ENCODE measurements at regions not wholly inside any gene's neighbourhood (a gene's known extent, or its start where the extent isn't known, plus 50 kb on each side); places are given as distances from the start of the nearest gene placed in this dataset.

- DNase-seq = no peak
These were observed 526.7 kb upstream of the CDH4 start for GRCh38 chr20:60725311-60725906.

DNA sequence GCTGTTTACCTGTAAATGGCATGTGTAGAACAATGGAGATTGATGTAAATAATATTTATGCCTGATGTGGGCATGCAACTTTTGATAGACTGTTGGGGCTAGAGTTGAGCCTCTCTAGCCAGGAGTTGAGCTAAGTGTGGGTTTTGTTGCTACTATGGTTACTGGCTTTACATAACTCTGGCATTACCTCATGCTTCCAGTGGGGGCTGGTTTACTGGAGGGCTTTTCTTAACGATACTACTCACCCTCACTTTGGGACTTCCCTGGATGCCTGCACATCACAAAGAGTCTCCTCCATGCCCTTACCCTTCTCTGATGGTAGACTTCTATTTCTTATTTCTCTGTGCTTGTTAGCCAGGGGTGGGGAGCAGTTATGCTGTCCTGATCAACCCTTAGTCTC is 524.6 kb upstream of the CDH4 start:
- no peak for DNase-seq

GRCh38 chr20:60728705-60729104 is 523.4 kb upstream of the CDH4 start:
- DNase-seq = no peak

DNA sequence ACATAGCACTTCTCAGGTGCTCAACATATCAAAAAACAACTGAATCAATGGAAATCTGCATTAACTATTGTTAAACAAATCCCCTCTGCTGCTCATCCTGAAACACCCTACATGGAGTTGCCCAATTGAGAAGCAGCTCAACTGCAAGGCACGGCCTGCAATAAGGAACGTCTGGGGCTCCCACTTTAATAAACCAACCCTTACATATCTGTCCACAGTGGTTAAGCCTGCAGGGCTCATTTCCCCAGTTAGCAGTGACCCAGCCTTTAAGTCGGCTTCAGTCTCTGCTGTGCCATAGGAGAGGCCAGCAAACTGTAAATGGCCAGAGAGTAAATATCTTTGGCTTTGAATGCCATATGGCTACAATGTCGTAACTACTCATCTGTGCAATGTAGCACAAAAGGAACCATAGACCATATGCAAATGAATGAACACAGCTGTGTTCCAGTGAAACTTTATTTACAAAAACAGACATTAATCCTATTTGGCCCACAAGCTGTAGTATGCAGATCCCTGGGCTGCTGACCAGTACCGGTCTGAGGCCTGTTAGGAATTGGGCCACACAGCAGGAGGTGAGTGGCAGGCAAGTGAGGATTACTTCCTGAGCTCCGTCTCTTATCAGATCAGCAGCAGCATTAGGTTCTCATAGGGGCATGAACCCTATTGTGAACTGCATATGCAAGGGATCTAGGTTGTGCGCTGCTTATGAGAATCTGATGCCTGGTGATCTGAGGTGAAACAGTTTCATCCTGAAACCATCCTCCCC is 522.7 kb upstream of the CDH4 start:
- DNase-seq = no peak

DNA sequence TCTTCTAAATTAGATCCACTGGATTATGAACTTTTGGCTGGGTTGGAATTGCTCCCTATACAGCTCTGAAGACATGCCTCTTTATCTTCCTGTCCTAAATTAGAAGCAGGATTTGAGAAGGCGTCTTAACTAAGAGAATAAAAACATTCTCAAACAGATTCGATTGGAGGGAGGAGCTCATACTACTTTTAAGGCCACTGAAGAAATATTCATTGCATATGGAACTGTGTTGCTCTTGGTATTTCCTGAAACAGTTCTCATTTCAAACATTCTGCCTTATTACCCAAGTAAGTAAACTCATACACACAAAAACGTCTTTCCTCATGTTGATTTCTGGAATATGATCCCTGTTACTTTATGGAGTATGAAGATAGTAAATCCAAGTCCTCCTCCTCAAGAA is 519.7 kb upstream of the CDH4 start:
- DNase-seq = no peak

DNA sequence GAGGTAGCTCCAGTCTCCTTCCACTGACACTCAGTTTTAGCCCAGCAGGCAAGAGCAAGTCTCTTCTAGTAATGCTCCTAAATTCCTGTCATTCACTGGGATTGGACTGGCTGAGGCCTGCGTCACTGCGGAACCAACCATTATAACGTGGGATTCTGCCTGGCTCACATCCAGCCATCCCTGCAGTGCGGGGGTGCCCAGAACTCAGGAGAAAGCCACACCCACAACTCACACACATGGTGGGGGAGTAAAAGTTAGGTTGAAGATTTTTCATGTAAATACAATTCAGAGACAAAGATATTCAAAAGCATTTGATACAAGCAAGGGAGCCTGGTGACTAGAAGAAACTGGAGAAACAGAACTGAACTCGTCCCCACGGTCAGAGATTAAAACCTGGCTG is 504.0 kb upstream of the CDH4 start:
- no peak for DNase-seq

DNA sequence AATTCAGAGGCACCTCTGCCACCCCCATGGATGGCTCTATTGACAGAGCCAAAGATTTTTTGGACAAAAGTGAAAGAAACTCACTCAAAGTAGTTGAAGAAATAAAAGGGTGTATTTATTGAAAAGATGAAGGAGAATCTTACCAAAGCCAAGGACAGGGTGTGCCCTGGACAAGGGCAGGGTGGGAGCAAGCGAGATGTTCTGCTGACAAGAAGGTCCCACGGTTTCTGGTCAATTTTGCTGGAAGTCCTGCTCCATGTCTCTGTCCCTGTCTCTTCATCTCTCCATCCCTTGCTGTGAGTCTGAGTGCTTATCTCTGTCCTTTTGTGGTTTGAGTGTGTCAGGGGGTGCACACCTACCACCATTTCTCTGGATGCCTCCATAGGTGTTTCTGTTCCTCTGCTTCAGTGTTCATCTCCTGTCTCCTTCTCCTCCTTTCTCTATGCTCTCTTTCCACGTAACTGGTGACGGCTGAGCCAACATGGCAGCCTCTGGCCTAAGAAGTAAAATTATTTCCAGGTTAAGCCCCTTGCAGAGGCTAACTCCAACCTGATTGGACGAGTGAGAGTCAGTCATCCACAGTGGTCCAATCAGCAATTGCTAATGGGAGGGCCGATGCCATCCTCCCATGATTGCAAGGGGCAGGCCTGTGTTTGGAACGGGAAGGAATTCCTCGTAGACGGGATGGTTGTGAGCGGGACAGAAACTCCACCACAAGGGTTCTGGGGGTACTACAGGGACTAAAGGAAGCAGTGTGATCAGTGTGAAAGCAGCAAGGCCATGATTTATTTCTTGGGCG is 502.1 kb upstream of the CDH4 start:
- DNase-seq = no peak

DNA sequence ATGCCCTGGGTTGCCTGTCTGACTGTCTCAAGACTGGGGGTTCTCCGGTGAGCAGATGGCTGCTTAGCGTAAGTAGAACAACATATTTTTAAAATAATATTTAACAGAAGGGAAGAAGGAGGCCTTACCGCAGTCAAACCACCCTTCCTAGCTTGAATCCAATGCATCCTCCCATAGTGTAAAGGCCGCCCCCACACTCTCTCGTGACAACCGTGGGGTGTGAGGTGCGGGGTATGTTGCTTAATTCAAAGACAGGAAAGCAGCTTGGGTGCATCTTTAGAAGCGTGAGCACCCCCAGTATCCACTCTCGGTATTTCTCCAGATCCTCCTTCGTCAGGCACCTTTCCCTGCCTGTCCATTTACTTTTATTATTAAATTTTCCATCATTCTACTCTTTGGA is 501.2 kb upstream of the CDH4 start:
- DNase-seq = no peak

- DNase-seq = no peak
These were observed 500.2 kb upstream of the CDH4 start for GRCh38 chr20:60751826-60752225.

GRCh38 chr20:60752741-60753420 is 499.2 kb upstream of the CDH4 start:
- DNase-seq = no peak

GRCh38 chr20:60754856-60755255 is 497.2 kb upstream of the CDH4 start:
- no peak for DNase-seq

GRCh38 chr20:60759651-60760050 is 492.4 kb upstream of the CDH4 start:
- no peak for DNase-seq

GRCh38 chr20:60760256-60761000 is 491.6 kb upstream of the CDH4 start:
- no peak for DNase-seq

DNA sequence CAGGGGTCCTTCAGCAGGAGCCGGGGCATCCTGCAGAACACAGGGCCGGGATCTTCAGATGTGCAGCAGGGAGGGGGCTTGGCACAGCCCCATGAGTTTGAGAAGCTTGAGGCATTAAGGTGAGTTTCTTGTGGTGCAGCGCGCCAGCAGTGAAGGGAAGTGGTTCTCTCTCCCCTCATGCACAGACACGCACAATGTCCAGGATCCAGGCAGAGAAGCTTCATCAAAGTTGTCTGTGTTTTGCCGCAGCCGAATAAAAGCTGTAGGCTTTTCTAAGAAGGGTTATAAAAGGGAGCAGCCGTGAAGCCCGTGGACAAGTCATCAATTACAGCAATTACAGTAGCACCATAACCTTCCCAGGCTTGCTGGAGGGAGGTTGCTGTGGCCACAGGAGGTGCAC is 491.0 kb upstream of the CDH4 start:
- no peak for DNase-seq

DNA sequence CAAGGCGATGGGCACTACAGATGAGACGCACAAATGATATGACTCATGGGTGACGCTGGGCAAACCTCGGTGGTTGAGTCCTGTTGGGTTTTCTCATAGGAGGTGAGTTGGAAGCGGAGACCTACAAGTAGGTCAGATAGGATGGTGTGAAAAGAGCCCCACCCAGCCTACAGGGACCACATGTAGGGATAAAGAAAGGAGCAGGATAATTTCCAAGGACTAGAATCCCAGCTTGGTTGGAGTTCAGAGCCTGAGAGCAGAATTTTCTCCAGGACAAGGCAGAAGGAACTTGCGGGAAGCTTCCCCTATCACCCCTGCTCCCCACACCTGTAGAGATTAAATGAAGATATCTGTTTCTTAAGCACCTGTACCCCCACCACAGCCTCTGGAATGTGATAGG is 489.7 kb upstream of the CDH4 start:
- DNase-seq = no peak

- DNase-seq = no peak
These were observed 487.7 kb upstream of the CDH4 start for GRCh38 chr20:60764328-60764727.

GRCh38 chr20:60764771-60765170 is 487.3 kb upstream of the CDH4 start:
- no peak for DNase-seq

- DNase-seq = no peak
These were observed 486.1 kb upstream of the CDH4 start for GRCh38 chr20:60765821-60766403.

DNA sequence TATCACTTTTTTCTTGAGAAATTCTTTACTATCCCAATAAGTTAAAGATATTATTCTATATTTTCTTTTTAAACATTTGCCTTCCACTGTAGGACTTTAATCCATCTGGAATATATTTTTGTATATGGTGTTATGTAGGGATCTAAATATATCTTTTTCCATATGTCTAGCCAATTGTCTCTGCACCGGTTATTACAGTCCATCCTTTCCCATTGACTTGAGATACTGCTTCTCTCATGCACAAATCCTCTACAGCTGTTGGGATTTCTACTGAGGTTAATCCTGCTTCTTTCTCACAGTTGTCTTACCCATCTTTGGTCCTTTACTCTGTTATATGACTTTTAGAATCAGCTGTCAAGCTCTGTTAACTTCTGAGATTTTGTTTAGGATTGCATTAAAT is 483.8 kb upstream of the CDH4 start:
- no peak for DNase-seq

GRCh38 chr20:60780388-60781025 is 471.6 kb upstream of the CDH4 start:
- DNase-seq = no peak

- no peak for DNase-seq
These were observed 469.0 kb upstream of the CDH4 start for GRCh38 chr20:60782959-60783625.
